K562 (cell line): ENCODE measurements at regions not wholly inside any gene's neighbourhood (a gene's known extent, or its start where the extent isn't known, plus 50 kb on each side); places are given as distances from the start of the nearest gene placed in this dataset.

Source experiments
- ATAC-seq: fragments of 200-7000 bp; cut with Tn5 transposase; 3 replicates; pipeline ENCODE4 v1.9.1; 2020; ENCODE audit warnings: moderate library complexity
- BruUV-seq: library from RNA; stranded (reverse); fragments of 400-500 nt; replicated peaks from 2 replicates; lab custom pipeline; 2021; lab: Mats Ljungman, UMichigan
- CTCF ChIA-PET: fragments of 300-600 bp; formaldehyde crosslinking; extraction: SDS; loops from one replicate; lab custom pipeline; 2021; ENCODE audit warnings: low intra/inter-chr PET ratio; lab: Yijun Ruan, JAX
- POLR2A ChIA-PET: fragments of 300-600, 350-650 bp; sonication (Branson Sonifier 250); formaldehyde crosslinking; extraction: SDS; loops from one replicate; lab custom pipeline; 2021; ENCODE audit warnings: antibody characterized with exemption, inconsistent platforms; lab: Yijun Ruan, JAX
- DNase-seq, 4 experiments: peaks; one replicate each; pipeline versions ENCODE4 v3.0.0 to v3.0.0-alpha.2; 2011 to 2018; ENCODE audit warnings: low spot score in 3 of 4, mixed read lengths in 3 of 4; ENCODE audit errors: extremely low read depth in 1 of 4
- FAIRE-seq: peaks from 2 replicates; lab custom pipeline; 2011; peaks lifted over from hg19 to GRCh38; lab: Jason Lieb, UNC
- H2AFZ ChIP-seq: 2 replicates; pipeline ENCODE4 v1.6.0; 2011; ENCODE audit warnings: low read depth, low read length, control low read depth, inconsistent platforms
- H3K27ac ChIP-seq: fragments of 200-600 bp; 3 replicates; pipeline ENCODE4 v1.8.0; 2011; ENCODE audit warnings: low read depth, mild to moderate bottlenecking, control low read depth, inconsistent platforms, low read length, moderate library complexity, mixed read lengths; ENCODE audit errors: extremely low read depth
- H3K27me3 ChIP-seq, 2 experiments: fragments of 300-600 bp in 1 of 2; 2 replicates in 1 of 2; 3 replicates in 1 of 2; pipeline versions ENCODE4 v1.6.0 to v1.8.0; 2011; ENCODE audit warnings: inconsistent platforms in 2 of 2, low read length in 2 of 2, mild to moderate bottlenecking in 1 of 2, mixed read lengths in 1 of 2, moderate library complexity in 1 of 2; ENCODE audit not compliant: control insufficient read depth in 2 of 2, insufficient read depth in 2 of 2
- H3K36me3 ChIP-seq: fragments of 300-600 bp; 3 replicates; pipeline ENCODE4 v1.8.0; 2011; ENCODE audit warnings: mild to moderate bottlenecking, low read length, inconsistent platforms; ENCODE audit not compliant: control insufficient read depth, insufficient read depth
- H3K4me1 ChIP-seq, 2 experiments: fragments of 200-600 bp in 1 of 2; replicated peaks in 1 of 2; 2 replicates in 1 of 2; 3 replicates in 1 of 2; pipeline versions ENCODE4 v1.5.1 to v1.8.0; 2011; ENCODE audit warnings: inconsistent platforms in 2 of 2, low read length in 2 of 2, mild to moderate bottlenecking in 1 of 2, mixed read lengths in 1 of 2, moderate library complexity in 1 of 2; ENCODE audit not compliant: control insufficient read depth in 2 of 2, insufficient read depth in 2 of 2
- H3K4me2 ChIP-seq: 2 replicates; pipeline ENCODE4 v1.6.1; 2011; ENCODE audit warnings: low read length, control low read depth, inconsistent platforms, mixed read lengths; ENCODE audit not compliant: insufficient read depth
- H3K4me3 ChIP-seq: fragments of 200-600 bp; sonication (generic), shearing (Covaris generic); 2 replicates; pipeline ENCODE4 v1.5.1; 2016; ENCODE audit warnings: control low read depth, inconsistent platforms
- H3K79me2 ChIP-seq: fragments of 200-600 bp; 3 replicates; pipeline ENCODE4 v1.8.0; 2011; ENCODE audit warnings: low read length, inconsistent platforms; ENCODE audit not compliant: control insufficient read depth, insufficient read depth
- H3K9ac ChIP-seq, 2 experiments: 2 replicates each; pipeline versions ENCODE4 v1.6.0 to v1.6.1; 2011; ENCODE audit warnings: low read depth in 2 of 2, low read length in 2 of 2, control low read depth in 1 of 2, inconsistent platforms in 1 of 2, mild to moderate bottlenecking in 1 of 2, mixed read lengths in 1 of 2; ENCODE audit not compliant: insufficient read depth in 1 of 2
- H3K9me1 ChIP-seq: one replicate; pipeline ENCODE4 v1.6.0; 2011; ENCODE audit warnings: inconsistent platforms, mild to moderate bottlenecking, low read length, moderate library complexity; ENCODE audit not compliant: control insufficient read depth, insufficient read depth
- H3K9me3 ChIP-seq: replicated peaks from 2 replicates; pipeline ENCODE4 v1.5.1; 2011; ENCODE audit warnings: low read depth, low read length, inconsistent platforms; ENCODE audit not compliant: control insufficient read depth, insufficient read depth
- H4K20me1 ChIP-seq: replicated peaks from 2 replicates; pipeline ENCODE4 v1.6.1; 2011; ENCODE audit warnings: low read length, inconsistent platforms, mixed read lengths; ENCODE audit not compliant: control insufficient read depth, insufficient read depth
- BRD9 ChIP-seq: fragments of 450-650 bp; IDR thresholded peaks from 2 replicates; pipeline ENCODE4 v1.6.1; 2018; ENCODE audit warnings: low read depth; ENCODE audit not compliant: partially characterized antibody
- GATAD2B ChIP-seq: fragments of 450-650 bp; IDR thresholded peaks from 2 replicates; pipeline ENCODE4 v1.6.1; 2017; ENCODE audit warnings: mild to moderate bottlenecking, borderline replicate concordance
- HNRNPLL ChIP-seq: fragments of 200-400 bp; formaldehyde crosslinking; IDR thresholded peaks from 2 replicates; pipeline ENCODE4 v1.6.1; 2017; ENCODE audit warnings: low read length, low read depth, mild to moderate bottlenecking; ENCODE audit not compliant: poor library complexity, severe bottlenecking
- ILF3 ChIP-seq: fragments of 450-650 bp; IDR thresholded peaks from 2 replicates; pipeline ENCODE4 v1.6.1; 2018; ENCODE audit warnings: antibody characterized with exemption, mild to moderate bottlenecking, moderate library complexity, borderline replicate concordance
- NUFIP1 ChIP-seq: fragments of 450-650 bp; IDR thresholded peaks from 2 replicates; pipeline ENCODE4 v1.6.1; 2018; ENCODE audit not compliant: partially characterized antibody
- TRIM28 ChIP-seq: fragments of 450-650 bp; IDR thresholded peaks from 2 replicates; pipeline ENCODE4 v1.6.1; 2017
- XRCC4 ChIP-seq: IDR thresholded peaks from one replicate; pipeline ENCODE4 v1.6.1; 2011; ENCODE audit not compliant: insufficient read depth, insufficient read length; ENCODE audit errors: extremely low read depth
- WGBS: fragments of 100-300 bp; shearing (Covaris generic); methylation state at CpG from one replicate; pipeline ENCODE4 v1.1.6; 2016; ENCODE audit warnings: low coverage, mixed read lengths; ENCODE audit not compliant: insufficient coverage; ENCODE audit errors: missing lambda C conversion rate; 5-methylcytosine and 5-hydroxymethylcytosine counted together
- in situ Hi-C: fragments of 300-500 bp; cut with MboI; formaldehyde crosslinking; loops from 4 replicates; pipeline ENCODE4 v1.15.0; 2018; ENCODE audit warnings: inconsistent platforms, mixed read lengths
- intact Hi-C: fragments of 100-400 bp; cut with micrococcal nuclease; formaldehyde crosslinking; loops from 2 replicates; pipeline ENCODE4 v1.14.2; 2022
- TF ChIP-seq, protein P1 (sequence below): fragments of 250-450 bp; sonication (Bioruptor Pico); IDR thresholded peaks from 2 replicates; pipeline ENCODE4 v1.8.0; 2022; ENCODE audit warnings: inconsistent platforms, mild to moderate bottlenecking, moderate library complexity, borderline replicate concordance
- TF ChIP-seq, protein P2 (sequence below): fragments of 450-650 bp; formaldehyde crosslinking; IDR thresholded peaks from 2 replicates; pipeline ENCODE4 v1.4.0; 2020; ENCODE audit warnings: mild to moderate bottlenecking, moderate library complexity
- TF ChIP-seq, protein P3 (sequence below): fragments of 250-450 bp; sonication (Bioruptor Pico); IDR thresholded peaks from 2 replicates; pipeline ENCODE4 v1.5.0; 2022; ENCODE audit warnings: mild to moderate bottlenecking
- TF ChIP-seq, protein P4 (sequence below): sonication (generic); formaldehyde crosslinking; IDR thresholded peaks from 2 replicates; pipeline ENCODE4 v1.8.0; 2022; ENCODE audit warnings: missing genetic modification reagents, mild to moderate bottlenecking, borderline replicate concordance

DNA sequence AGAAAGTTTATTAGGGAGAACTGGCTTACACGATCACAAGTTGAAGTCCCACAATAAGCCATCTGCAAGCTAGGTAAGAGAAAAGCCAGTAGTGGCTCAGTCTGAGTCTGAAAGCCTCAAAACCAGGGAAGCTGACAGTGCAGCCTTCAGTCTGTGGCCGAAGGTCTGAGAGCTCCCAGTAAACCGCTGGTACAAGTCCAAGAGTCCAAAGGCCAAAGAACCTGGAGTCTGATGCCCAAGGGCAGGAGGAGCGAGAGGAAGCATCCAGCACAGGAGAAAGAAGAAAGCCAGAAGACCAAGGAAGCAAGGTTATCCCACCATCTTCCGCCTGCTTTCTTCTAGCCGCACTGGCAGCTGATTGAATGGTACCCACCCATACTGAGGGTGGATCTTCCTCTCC is 97.3 kb upstream of the FBN2 start:
- no peak for FAIRE-seq
- H2AFZ ChIP-seq: no peak overlapping the region
- CTCF ChIA-PET: no interaction called here
- no peaks in the 10 kb centered on the region for H3K79me2 ChIP-seq
- H3K9ac ChIP-seq: no peak overlapping the region
- in situ Hi-C loops: no loop called here
- no peak overlapping the region for H3K4me2 ChIP-seq
- 4% methylated on average over 6 of the region's 6 CpGs for WGBS
- H3K27ac ChIP-seq: no peak overlapping the region
- TF ChIP-seq BRD9: no peak
- TF ChIP-seq, all 486 proteins: peak for 0
- Histone ChIP-seq H4K20me1 (no peaks in the 10 kb centered on the region), H3K9me3 (peaks cover 3% of the 10 kb centered on the region; the same call in 1 of the 2 replicates), H3K9me1 (no peaks in the 10 kb centered on the region), H3K36me3 (no peaks in the 10 kb centered on the region), H3K27me3 (no peaks in the 10 kb centered on the region), H3K4me3 (no peak overlapping the region), H3K4me1 (no peaks in the 10 kb centered on the region)
- ATAC-seq: no peak
- DNase-seq: no peak
- intact Hi-C loops: no loop called here
- BruUV-seq: no TSS peak
- POLR2A ChIA-PET: interaction anchor here (0.8 kb wide), 1 partner anchor 393 kb away, joined by 3 read pairs; no protein-coding TSS in a partner anchor

DNA sequence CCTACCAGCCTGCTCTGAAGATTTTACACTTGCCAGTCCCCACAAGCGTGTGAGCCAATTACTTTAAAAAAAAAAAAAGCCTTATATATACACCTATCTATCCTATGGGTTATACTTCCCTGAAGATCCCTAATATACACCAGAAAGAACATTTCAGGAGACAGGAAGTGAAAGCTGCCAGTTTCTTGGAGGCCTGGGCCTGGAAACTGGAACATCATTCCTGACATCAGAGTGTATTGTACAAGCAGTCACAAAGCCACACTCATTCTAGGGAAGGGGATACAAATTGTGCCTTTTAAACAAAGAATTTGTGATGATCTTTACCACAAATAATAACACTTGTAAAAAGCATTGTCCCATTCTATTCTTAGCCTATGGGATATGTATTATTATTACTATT is 98.3 kb upstream of the FBN2 start:
- no peak overlapping the region for H3K27ac ChIP-seq
- H3K4me2 ChIP-seq: no peak overlapping the region
- POLR2A ChIA-PET: no interaction called here
- H2AFZ ChIP-seq: no peak overlapping the region
- no peaks in the 10 kb centered on the region for H3K27me3 ChIP-seq
- no peaks in the 10 kb centered on the region for H4K20me1 ChIP-seq
- in situ Hi-C loops: no loop called here
- no peaks in the 10 kb centered on the region for H3K36me3 ChIP-seq
- H3K9me3 ChIP-seq: peaks cover 3% of the 10 kb centered on the region; the same call in 1 of the 2 replicates
- no TSS peak for BruUV-seq
- no peaks in the 10 kb centered on the region for H3K4me1 ChIP-seq
- CTCF ChIA-PET: no interaction called here
- TF ChIP-seq TRIM28: no peak
- TF ChIP-seq GATAD2B: no peak
- TF ChIP-seq XRCC4: no peak
- no peak for TF ChIP-seq NUFIP1
- TF ChIP-seq, protein P1, sequence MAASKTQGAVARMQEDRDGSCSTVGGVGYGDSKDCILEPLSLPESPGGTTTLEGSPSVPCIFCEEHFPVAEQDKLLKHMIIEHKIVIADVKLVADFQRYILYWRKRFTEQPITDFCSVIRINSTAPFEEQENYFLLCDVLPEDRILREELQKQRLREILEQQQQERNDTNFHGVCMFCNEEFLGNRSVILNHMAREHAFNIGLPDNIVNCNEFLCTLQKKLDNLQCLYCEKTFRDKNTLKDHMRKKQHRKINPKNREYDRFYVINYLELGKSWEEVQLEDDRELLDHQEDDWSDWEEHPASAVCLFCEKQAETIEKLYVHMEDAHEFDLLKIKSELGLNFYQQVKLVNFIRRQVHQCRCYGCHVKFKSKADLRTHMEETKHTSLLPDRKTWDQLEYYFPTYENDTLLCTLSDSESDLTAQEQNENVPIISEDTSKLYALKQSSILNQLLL (CRISPR knock-in tag): no peak
- TF ChIP-seq, protein P2, sequence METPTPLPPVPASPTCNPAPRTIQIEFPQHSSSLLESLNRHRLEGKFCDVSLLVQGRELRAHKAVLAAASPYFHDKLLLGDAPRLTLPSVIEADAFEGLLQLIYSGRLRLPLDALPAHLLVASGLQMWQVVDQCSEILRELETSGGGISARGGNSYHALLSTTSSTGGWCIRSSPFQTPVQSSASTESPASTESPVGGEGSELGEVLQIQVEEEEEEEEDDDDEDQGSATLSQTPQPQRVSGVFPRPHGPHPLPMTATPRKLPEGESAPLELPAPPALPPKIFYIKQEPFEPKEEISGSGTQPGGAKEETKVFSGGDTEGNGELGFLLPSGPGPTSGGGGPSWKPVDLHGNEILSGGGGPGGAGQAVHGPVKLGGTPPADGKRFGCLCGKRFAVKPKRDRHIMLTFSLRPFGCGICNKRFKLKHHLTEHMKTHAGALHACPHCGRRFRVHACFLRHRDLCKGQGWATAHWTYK: no peak
- no peak for TF ChIP-seq ILF3
- TF ChIP-seq, protein P3, sequence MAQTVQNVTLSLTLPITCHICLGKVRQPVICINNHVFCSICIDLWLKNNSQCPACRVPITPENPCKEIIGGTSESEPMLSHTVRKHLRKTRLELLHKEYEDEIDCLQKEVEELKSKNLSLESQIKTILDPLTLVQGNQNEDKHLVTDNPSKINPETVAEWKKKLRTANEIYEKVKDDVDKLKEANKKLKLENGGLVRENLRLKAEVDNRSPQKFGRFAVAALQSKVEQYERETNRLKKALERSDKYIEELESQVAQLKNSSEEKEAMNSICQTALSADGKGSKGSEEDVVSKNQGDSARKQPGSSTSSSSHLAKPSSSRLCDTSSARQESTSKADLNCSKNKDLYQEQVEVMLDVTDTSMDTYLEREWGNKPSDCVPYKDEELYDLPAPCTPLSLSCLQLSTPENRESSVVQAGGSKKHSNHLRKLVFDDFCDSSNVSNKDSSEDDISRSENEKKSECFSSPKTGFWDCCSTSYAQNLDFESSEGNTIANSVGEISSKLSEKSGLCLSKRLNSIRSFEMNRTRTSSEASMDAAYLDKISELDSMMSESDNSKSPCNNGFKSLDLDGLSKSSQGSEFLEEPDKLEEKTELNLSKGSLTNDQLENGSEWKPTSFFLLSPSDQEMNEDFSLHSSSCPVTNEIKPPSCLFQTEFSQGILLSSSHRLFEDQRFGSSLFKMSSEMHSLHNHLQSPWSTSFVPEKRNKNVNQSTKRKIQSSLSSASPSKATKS (CRISPR knock-in tag): no peak
- TF ChIP-seq, protein P4, sequence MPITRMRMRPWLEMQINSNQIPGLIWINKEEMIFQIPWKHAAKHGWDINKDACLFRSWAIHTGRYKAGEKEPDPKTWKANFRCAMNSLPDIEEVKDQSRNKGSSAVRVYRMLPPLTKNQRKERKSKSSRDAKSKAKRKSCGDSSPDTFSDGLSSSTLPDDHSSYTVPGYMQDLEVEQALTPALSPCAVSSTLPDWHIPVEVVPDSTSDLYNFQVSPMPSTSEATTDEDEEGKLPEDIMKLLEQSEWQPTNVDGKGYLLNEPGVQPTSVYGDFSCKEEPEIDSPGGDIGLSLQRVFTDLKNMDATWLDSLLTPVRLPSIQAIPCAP (CRISPR knock-in tag): no peak
- TF ChIP-seq HNRNPLL: no peak
- intact Hi-C loops: no loop called here
- DNase-seq: no peak
- ATAC-seq: no peak
- no peak overlapping the region for H3K4me3 ChIP-seq
- FAIRE-seq: no peak
- no peak overlapping the region for H3K9ac ChIP-seq
- H3K79me2 ChIP-seq: no peaks in the 10 kb centered on the region
- 0% methylated on average over 1 of the region's 1 CpG for WGBS
- no peaks in the 10 kb centered on the region for H3K9me1 ChIP-seq
